ENCODE measurements at regions not wholly inside any gene's neighbourhood (a gene's known extent, or its start where the extent isn't known, plus 50 kb on each side); places are given as distances from the start of the nearest gene placed in this dataset.

- intact Hi-C loops (cut with DNase I), result no loop called here
- ATAC-seq (no peak), DNase-seq (no peak)
- WGBS, 4 donors, result 75 to 90% (median 83%) methylated on average over 3 of the region's 3 CpGs
- Histone ChIP-seq H3K4me1 (no peaks in the 10 kb centered on the region), H3K9me3 (no peaks in the 10 kb centered on the region), H3K27me3 (no peaks in the 10 kb centered on the region), H3K4me3 (no peak overlapping the region), H3K27ac (no peak overlapping the region), H3K36me3 (no peaks in the 10 kb centered on the region)
- TF ChIP-seq, protein P1, sequence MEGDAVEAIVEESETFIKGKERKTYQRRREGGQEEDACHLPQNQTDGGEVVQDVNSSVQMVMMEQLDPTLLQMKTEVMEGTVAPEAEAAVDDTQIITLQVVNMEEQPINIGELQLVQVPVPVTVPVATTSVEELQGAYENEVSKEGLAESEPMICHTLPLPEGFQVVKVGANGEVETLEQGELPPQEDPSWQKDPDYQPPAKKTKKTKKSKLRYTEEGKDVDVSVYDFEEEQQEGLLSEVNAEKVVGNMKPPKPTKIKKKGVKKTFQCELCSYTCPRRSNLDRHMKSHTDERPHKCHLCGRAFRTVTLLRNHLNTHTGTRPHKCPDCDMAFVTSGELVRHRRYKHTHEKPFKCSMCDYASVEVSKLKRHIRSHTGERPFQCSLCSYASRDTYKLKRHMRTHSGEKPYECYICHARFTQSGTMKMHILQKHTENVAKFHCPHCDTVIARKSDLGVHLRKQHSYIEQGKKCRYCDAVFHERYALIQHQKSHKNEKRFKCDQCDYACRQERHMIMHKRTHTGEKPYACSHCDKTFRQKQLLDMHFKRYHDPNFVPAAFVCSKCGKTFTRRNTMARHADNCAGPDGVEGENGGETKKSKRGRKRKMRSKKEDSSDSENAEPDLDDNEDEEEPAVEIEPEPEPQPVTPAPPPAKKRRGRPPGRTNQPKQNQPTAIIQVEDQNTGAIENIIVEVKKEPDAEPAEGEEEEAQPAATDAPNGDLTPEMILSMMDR (IDR thresholded peaks at IDR 0.05), result no peak
- no peak for TF ChIP-seq POLR2A (IDR thresholded peaks at IDR 0.05)
Observed at GRCh38 chr13:107956889-107957288, 258.4 kb downstream of the LIG4 start.

- ATAC-seq (no peak), DNase-seq (no peak)
- WGBS, 4 donors, result 19 to 39% (median 26%) methylated on average over 3 to 4 of the region's 4 CpGs
- H3K4me1 ChIP-seq, result no peaks in the 10 kb centered on the region
- H3K9me3 ChIP-seq, result peaks cover 0 to 20% (median 0%) of the 10 kb centered on the region in 12 donors
- H3K27me3 ChIP-seq, result peaks cover 0 to 7% (median 0%) of the 10 kb centered on the region in 9 donors
- H3K36me3 ChIP-seq, result no peaks in the 10 kb centered on the region
- H3K4me3 ChIP-seq, result no peak overlapping the region
- TF ChIP-seq, protein P1 (IDR thresholded peaks at IDR 0.05), result no peak
- TF ChIP-seq POLR2A (IDR thresholded peaks at IDR 0.05), result no peak
- intact Hi-C loops (cut with DNase I), result no loop called here
- no peak overlapping the region for H3K27ac ChIP-seq
Observed at GRCh38 chr13:107942030-107942617, 273.2 kb downstream of the LIG4 start.

- no peaks in the 10 kb centered on the region for H3K4me1 ChIP-seq
- WGBS, 4 donors, result 62 to 83% (median 65%) methylated on average over 1 to 2 of the region's 2 CpGs
- H3K27me3 ChIP-seq, result peaks cover 0 to 7% (median 0%) of the 10 kb centered on the region in 9 donors
- no peak overlapping the region for H3K4me3 ChIP-seq
- no peak overlapping the region for H3K27ac ChIP-seq
- TF ChIP-seq POLR2A (IDR thresholded peaks at IDR 0.05), result no peak
- TF ChIP-seq, protein P1 (IDR thresholded peaks at IDR 0.05), result no peak
- H3K36me3 ChIP-seq, result no peaks in the 10 kb centered on the region
- DNase-seq, result no peak
- ATAC-seq, result no peak
- intact Hi-C loops (cut with DNase I), result no loop called here
- peaks cover 0 to 20% (median 0%) of the 10 kb centered on the region in 12 donors for H3K9me3 ChIP-seq
Observed at GRCh38 chr13:107941345-107942029, 273.8 kb downstream of the LIG4 start.

GRCh38 chr13:107937848-107938247 lies 277.5 kb downstream of the LIG4 start:
- H3K4me1 ChIP-seq, result no peaks in the 10 kb centered on the region
- ATAC-seq, result no peak
- no peaks in the 10 kb centered on the region for H3K36me3 ChIP-seq
- peaks cover 0 to 8% (median 0%) of the 10 kb centered on the region in 12 donors for H3K9me3 ChIP-seq
- H3K27ac ChIP-seq, result no peak overlapping the region
- peaks cover 0 to 7% (median 0%) of the 10 kb centered on the region in 9 donors for H3K27me3 ChIP-seq
- 80 to 88% (median 86%) methylated on average over 2 of the region's 2 CpGs for WGBS, 4 donors
- TF ChIP-seq, protein P1 (IDR thresholded peaks at IDR 0.05), result no peak
- no peak for DNase-seq
- intact Hi-C loops (cut with DNase I), result no loop called here
- no peak overlapping the region for H3K4me3 ChIP-seq
